ENCODE measurements at regions not wholly inside any gene's neighbourhood (a gene's known extent, or its start where the extent isn't known, plus 50 kb on each side); places are given as distances from the start of the nearest gene placed in this dataset.

DNA sequence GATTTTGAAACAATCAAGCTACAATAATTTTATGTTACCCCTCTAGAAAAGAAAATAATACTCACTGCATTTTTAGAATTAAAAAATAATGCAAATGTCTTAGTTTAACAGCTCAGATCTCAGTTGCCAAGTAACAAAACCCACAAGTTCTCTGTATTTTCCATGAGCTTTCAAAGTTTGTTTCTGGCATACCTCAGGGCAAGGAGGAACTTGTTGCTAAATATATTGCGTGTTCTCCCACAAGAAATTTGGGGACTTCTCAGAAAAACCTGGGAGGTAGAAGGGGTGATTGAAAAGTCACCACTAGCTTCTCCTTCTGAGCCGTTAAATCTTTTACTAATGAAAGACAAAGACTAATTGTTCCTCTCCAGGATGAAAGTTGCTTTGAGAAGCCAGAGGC, 236.8 kb upstream of the MARCKS start:
- no peak for TF ChIP-seq ZFX (IDR thresholded peaks at IDR 0.05)
- TF ChIP-seq CTCF (conservative IDR thresholded peaks at IDR 0.05): no peak

DNA sequence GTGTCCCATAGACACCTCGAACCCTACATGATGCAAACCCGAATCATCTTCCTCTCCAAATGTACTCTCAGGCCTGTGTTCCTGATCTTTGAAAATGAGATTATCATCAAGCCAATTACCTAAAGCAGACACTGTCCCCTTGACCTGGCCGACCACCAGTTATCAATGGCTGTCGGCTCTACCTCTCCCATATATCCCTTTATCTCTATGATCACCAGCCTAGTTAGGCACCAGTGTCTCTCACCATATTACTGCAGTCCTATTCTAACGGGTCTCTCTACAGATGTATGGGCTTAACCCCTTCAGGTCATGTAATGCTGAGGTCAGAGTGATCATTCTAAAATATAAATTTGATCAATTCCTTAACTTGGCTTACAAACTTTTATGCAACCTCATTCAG, 234.9 kb upstream of the MARCKS start:
- no peak overlapping the region for H3K27ac ChIP-seq
- TF ChIP-seq CTCF (conservative IDR thresholded peaks at IDR 0.05) (no peak), ZFX (IDR thresholded peaks at IDR 0.05) (no peak)

More for the DNA sequence above, 236.8 kb upstream of the MARCKS start:
- no peak overlapping the region for H3K27ac ChIP-seq

- no peak overlapping the region for H3K27ac ChIP-seq
- TF ChIP-seq CTCF (conservative IDR thresholded peaks at IDR 0.05) (no peak), ZFX (IDR thresholded peaks at IDR 0.05) (no peak)
Observed at GRCh38 chr6:113623129-113623528, 234.0 kb upstream of the MARCKS start.

GRCh38 chr6:113625850-113626249, 231.3 kb upstream of the MARCKS start:
- no peak overlapping the region for H3K27ac ChIP-seq
- TF ChIP-seq ZFX (IDR thresholded peaks at IDR 0.05): no peak
- TF ChIP-seq CTCF (conservative IDR thresholded peaks at IDR 0.05): no peak

GRCh38 chr6:113626475-113626874, 230.7 kb upstream of the MARCKS start:
- TF ChIP-seq CTCF (conservative IDR thresholded peaks at IDR 0.05) (no peak), ZFX (IDR thresholded peaks at IDR 0.05) (no peak)

GRCh38 chr6:113627480-113627879, 229.7 kb upstream of the MARCKS start:
- no peak overlapping the region for H3K27ac ChIP-seq
- TF ChIP-seq CTCF (conservative IDR thresholded peaks at IDR 0.05): no peak
- TF ChIP-seq ZFX (IDR thresholded peaks at IDR 0.05): no peak

More at GRCh38 chr6:113626475-113626874, 230.7 kb upstream of the MARCKS start:
- H3K27ac ChIP-seq: no peak overlapping the region

GRCh38 chr6:113629256-113629655, 227.9 kb upstream of the MARCKS start:
- H3K27ac ChIP-seq: no peak overlapping the region
- TF ChIP-seq ZFX (IDR thresholded peaks at IDR 0.05) (no peak), CTCF (conservative IDR thresholded peaks at IDR 0.05) (no peak)

Measured in C4-2B (cell line).